ENCODE measurements at regions not wholly inside any gene's neighbourhood (a gene's known extent, or its start where the extent isn't known, plus 50 kb on each side); places are given as distances from the start of the nearest gene placed in this dataset.

DNA sequence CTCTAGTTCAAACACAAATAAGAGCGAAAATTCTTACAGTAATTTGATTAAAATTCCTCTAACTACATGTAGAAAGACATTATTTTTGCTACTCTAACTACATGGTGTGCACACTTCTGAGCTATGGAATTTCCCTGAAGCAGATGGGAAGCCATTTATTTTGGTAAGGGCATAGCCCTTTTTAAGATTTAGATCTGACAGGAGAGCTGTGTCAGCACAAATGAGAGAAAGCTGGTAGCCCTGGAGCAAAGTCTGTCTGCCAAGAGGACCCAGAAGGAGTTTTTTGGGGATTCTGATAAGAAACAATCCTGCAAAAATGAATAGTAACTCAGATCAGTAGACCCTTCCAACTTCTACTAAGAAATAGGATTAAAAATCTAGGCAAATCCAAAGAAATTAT lies 595.9 kb upstream of the MEF2C start:
- Histone ChIP-seq H3K36me3 (ENCODE audit: control insufficient read depth in 4 of 4, insufficient read depth in 4 of 4, low read length in 4 of 4) (no peaks in the 10 kb centered on the region), H3K4me3 (no peak overlapping the region), H3K9ac (ENCODE audit: insufficient read depth in 1 of 2, low read length in 2 of 2) (no peak overlapping the region), H3K9me3 (ENCODE audit: control insufficient read depth in 4 of 4, insufficient read depth in 3 of 4, low read length in 3 of 4) (no peaks in the 10 kb centered on the region), H3K27me3 (ENCODE audit: control insufficient read depth in 3 of 3, insufficient read depth in 3 of 3, low read length in 2 of 3) (no peaks in the 10 kb centered on the region), H3K27ac (ENCODE audit: low read depth in 1 of 2, low read length in 1 of 2) (no peak overlapping the region), H3K4me1 (ENCODE audit: control insufficient read depth in 5 of 5, insufficient read depth in 5 of 5, low read length in 5 of 5) (no peaks in the 10 kb centered on the region)
- WGBS, 2 donors, result 89 to 93% methylated on average over 1 of the region's 1 CpG
- no peak for ATAC-seq (ENCODE audit: insufficient read depth, low FRiP score)
- no peak for DNase-seq
- TF ChIP-seq, protein P1, sequence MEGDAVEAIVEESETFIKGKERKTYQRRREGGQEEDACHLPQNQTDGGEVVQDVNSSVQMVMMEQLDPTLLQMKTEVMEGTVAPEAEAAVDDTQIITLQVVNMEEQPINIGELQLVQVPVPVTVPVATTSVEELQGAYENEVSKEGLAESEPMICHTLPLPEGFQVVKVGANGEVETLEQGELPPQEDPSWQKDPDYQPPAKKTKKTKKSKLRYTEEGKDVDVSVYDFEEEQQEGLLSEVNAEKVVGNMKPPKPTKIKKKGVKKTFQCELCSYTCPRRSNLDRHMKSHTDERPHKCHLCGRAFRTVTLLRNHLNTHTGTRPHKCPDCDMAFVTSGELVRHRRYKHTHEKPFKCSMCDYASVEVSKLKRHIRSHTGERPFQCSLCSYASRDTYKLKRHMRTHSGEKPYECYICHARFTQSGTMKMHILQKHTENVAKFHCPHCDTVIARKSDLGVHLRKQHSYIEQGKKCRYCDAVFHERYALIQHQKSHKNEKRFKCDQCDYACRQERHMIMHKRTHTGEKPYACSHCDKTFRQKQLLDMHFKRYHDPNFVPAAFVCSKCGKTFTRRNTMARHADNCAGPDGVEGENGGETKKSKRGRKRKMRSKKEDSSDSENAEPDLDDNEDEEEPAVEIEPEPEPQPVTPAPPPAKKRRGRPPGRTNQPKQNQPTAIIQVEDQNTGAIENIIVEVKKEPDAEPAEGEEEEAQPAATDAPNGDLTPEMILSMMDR (IDR thresholded peaks at IDR 0.05; ENCODE audit: control extremely low read depth, extremely low read depth), result no peak

DNA sequence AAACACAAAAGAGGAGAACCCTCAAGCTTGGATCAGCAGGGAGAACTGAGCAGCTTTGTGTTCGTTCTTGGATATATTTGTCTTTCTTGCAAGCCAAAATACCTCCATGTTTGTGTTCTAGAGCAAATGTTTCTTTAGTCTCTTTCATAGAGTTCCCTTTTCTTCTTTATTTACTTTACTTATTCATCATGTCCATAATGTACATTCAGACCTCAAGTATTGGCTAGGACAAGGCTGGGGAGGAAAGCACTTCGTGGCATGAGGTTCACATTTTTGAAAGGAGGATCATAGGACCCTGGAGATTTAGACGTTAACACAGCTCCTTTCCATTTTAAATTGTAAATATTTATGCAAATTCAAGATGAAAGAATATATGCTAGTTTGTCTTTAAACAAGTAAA lies 590.2 kb upstream of the MEF2C start:
- WGBS, 2 donors, result 64 to 80% methylated on average over 3 of the region's 3 CpGs
- TF ChIP-seq, protein P1 (IDR thresholded peaks at IDR 0.05; ENCODE audit: control extremely low read depth, extremely low read depth), result no peak
- DNase-seq (no peak), ATAC-seq (ENCODE audit: insufficient read depth, low FRiP score) (no peak)
- no peaks in the 10 kb centered on the region for H3K9me3 ChIP-seq (ENCODE audit: control insufficient read depth in 4 of 4, insufficient read depth in 3 of 4, low read length in 3 of 4)
- H3K27ac ChIP-seq (ENCODE audit: low read depth in 1 of 2, low read length in 1 of 2), result no peak overlapping the region
- H3K4me1 ChIP-seq (ENCODE audit: control insufficient read depth in 5 of 5, insufficient read depth in 5 of 5, low read length in 5 of 5), result no peaks in the 10 kb centered on the region
- no peaks in the 10 kb centered on the region for H3K27me3 ChIP-seq (ENCODE audit: control insufficient read depth in 3 of 3, insufficient read depth in 3 of 3, low read length in 2 of 3)
- H3K9ac ChIP-seq (ENCODE audit: insufficient read depth in 1 of 2, low read length in 2 of 2), result no peak overlapping the region
- H3K36me3 ChIP-seq (ENCODE audit: control insufficient read depth in 4 of 4, insufficient read depth in 4 of 4, low read length in 4 of 4), result no peaks in the 10 kb centered on the region
- no peak overlapping the region for H3K4me3 ChIP-seq

DNA sequence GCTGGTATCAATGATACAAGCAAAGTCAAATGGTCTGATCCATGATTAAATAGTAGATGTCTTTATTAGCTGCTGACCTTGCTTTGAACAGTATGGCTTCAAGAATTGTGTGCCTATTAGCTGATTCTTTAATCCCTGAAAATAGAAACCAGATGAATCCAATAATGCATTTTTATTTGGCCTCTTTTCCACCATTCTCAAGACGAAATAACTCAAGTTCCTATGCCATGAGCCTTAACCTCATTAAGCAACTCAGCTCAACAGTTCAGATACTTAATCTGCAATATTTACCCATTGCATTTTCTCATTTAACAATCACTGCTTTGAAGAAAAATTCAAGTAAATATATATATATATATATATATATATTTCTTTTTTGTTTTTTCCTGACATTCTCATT lies 588.6 kb upstream of the MEF2C start:
- ATAC-seq (ENCODE audit: insufficient read depth, low FRiP score), result no peak
- Histone ChIP-seq H3K9me3 (ENCODE audit: control insufficient read depth in 4 of 4, insufficient read depth in 3 of 4, low read length in 3 of 4) (no peaks in the 10 kb centered on the region), H3K4me1 (ENCODE audit: control insufficient read depth in 5 of 5, insufficient read depth in 5 of 5, low read length in 5 of 5) (no peaks in the 10 kb centered on the region), H3K36me3 (ENCODE audit: control insufficient read depth in 4 of 4, insufficient read depth in 4 of 4, low read length in 4 of 4) (no peaks in the 10 kb centered on the region), H3K27me3 (ENCODE audit: control insufficient read depth in 3 of 3, insufficient read depth in 3 of 3, low read length in 2 of 3) (no peaks in the 10 kb centered on the region), H3K27ac (ENCODE audit: low read depth in 1 of 2, low read length in 1 of 2) (no peak overlapping the region), H3K9ac (ENCODE audit: insufficient read depth in 1 of 2, low read length in 2 of 2) (no peak overlapping the region), H3K4me3 (no peak overlapping the region)
- no peak for DNase-seq
- TF ChIP-seq, protein P1 (IDR thresholded peaks at IDR 0.05; ENCODE audit: control extremely low read depth, extremely low read depth), result no peak
- WGBS, 2 donors, result 80 to 88% methylated on average over 1 of the region's 1 CpG

DNA sequence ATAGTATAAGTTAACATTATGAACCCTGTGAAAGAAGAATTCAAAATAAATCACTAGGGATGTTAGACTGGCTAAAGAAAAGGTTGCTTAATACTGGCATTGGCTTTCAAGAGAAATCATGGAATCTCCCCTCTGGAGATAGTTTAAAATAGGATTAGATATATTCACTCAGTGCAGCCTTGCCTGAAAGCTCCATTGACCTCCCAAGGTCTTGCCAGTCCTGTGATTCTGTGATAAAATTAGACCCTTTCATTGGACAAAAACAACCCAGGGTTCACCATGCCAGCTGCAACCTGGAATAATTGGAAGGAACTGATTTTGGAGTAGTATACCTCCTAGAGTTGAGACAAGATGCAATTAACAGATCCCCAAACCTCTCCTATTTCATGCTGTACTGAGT lies 588.1 kb upstream of the MEF2C start:
- Histone ChIP-seq H3K27me3 (ENCODE audit: control insufficient read depth in 3 of 3, insufficient read depth in 3 of 3, low read length in 2 of 3) (no peaks in the 10 kb centered on the region), H3K9me3 (ENCODE audit: control insufficient read depth in 4 of 4, insufficient read depth in 3 of 4, low read length in 3 of 4) (no peaks in the 10 kb centered on the region), H3K4me3 (no peak overlapping the region), H3K27ac (ENCODE audit: low read depth in 1 of 2, low read length in 1 of 2) (no peak overlapping the region), H3K9ac (ENCODE audit: insufficient read depth in 1 of 2, low read length in 2 of 2) (no peak overlapping the region), H3K4me1 (ENCODE audit: control insufficient read depth in 5 of 5, insufficient read depth in 5 of 5, low read length in 5 of 5) (no peaks in the 10 kb centered on the region), H3K36me3 (ENCODE audit: control insufficient read depth in 4 of 4, insufficient read depth in 4 of 4, low read length in 4 of 4) (no peaks in the 10 kb centered on the region)
- TF ChIP-seq, protein P1 (IDR thresholded peaks at IDR 0.05; ENCODE audit: control extremely low read depth, extremely low read depth), result no peak
- DNase-seq (no peak), ATAC-seq (ENCODE audit: insufficient read depth, low FRiP score) (no peak)

All from lung (tissue), 11 donors.